Endothelial cell of umbilical vein (primary cell): ENCODE measurements at regions not wholly inside any gene's neighbourhood (a gene's known extent, or its start where the extent isn't known, plus 50 kb on each side); places are given as distances from the start of the nearest gene placed in this dataset.

ENCODE experiments used
- EZH2 ChIP-seq: IDR thresholded peaks from 2 replicates; pipeline ENCODE4 v1.6.1; 2012; ENCODE audit warnings: borderline replicate concordance, low read depth, mild to moderate bottlenecking, moderate library complexity, low read length, inconsistent platforms; ENCODE audit not compliant: severe bottlenecking
- FOS ChIP-seq: IDR thresholded peaks from 2 replicates; pipeline ENCODE4 v1.6.1; 2011; ENCODE audit warnings: mild to moderate bottlenecking, low read length, moderate library complexity, borderline replicate concordance; ENCODE audit not compliant: insufficient read depth
- POLR2A ChIP-seq: IDR thresholded peaks from 2 replicates; pipeline ENCODE4 v1.6.1; 2012; ENCODE audit warnings: low read depth, mild to moderate bottlenecking, control low read depth, low read length
- POLR2AphosphoS5 ChIP-seq: IDR thresholded peaks from 2 replicates; pipeline ENCODE4 v1.6.1; 2012; ENCODE audit warnings: low read depth, mild to moderate bottlenecking, control low read depth, low read length, moderate library complexity; ENCODE audit not compliant: insufficient read depth
- TF ChIP-seq, protein P1 (sequence below), 2 donors: IDR thresholded peaks; 1 replicate in 1 of 2; 2 replicates in 1 of 2; pipeline ENCODE4 v1.5.1; 2011; ENCODE audit warnings: low read length in 2 of 2, mild to moderate bottlenecking in 2 of 2, moderate library complexity in 2 of 2, control low read depth in 1 of 2, inconsistent platforms in 1 of 2, low read depth in 1 of 2; ENCODE audit not compliant: insufficient read depth in 1 of 2; ENCODE audit errors: extremely low read depth in 1 of 2

DNA sequence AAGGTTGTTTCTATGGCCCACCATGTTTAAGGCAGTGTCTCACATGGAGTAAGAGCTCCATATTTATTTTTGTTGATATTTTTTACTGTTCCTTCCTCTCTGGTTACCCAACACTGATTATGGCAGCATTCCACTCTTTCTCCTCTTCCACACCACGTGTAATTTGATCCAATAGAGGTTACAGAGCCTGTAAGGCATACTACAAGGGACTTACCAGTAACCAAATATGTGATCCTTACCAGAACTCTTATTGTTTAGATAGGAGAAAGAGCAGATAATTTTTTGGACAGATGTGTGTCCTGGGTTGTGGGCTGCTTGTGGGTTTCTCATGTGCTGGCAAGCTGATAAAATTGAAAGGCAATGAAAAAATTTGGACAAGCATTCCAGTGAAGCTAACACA is 261.3 kb downstream of the TMEM167A start:
- TF ChIP-seq, protein P1, sequence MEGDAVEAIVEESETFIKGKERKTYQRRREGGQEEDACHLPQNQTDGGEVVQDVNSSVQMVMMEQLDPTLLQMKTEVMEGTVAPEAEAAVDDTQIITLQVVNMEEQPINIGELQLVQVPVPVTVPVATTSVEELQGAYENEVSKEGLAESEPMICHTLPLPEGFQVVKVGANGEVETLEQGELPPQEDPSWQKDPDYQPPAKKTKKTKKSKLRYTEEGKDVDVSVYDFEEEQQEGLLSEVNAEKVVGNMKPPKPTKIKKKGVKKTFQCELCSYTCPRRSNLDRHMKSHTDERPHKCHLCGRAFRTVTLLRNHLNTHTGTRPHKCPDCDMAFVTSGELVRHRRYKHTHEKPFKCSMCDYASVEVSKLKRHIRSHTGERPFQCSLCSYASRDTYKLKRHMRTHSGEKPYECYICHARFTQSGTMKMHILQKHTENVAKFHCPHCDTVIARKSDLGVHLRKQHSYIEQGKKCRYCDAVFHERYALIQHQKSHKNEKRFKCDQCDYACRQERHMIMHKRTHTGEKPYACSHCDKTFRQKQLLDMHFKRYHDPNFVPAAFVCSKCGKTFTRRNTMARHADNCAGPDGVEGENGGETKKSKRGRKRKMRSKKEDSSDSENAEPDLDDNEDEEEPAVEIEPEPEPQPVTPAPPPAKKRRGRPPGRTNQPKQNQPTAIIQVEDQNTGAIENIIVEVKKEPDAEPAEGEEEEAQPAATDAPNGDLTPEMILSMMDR (IDR thresholded peaks at IDR 0.05; ENCODE audit: extremely low read depth in 1 of 2, insufficient read depth in 1 of 2, low read depth in 1 of 2, low read length in 2 of 2): no peak
- TF ChIP-seq FOS: no peak
- TF ChIP-seq POLR2AphosphoS5: no peak
- no peak for TF ChIP-seq POLR2A
- no peak for TF ChIP-seq EZH2
